Erythroblast (primary cell): ENCODE measurements at regions not wholly inside any gene's neighbourhood (a gene's known extent, or its start where the extent isn't known, plus 50 kb on each side); places are given as distances from the start of the nearest gene placed in this dataset.

Experiments
- GATA1 ChIP-seq: IDR thresholded peaks from 2 replicates; pipeline ENCODE4 v1.6.1; 2011; ENCODE audit warnings: low read depth, mild to moderate bottlenecking, control low read depth, low read length, moderate library complexity
- POLR2A ChIP-seq: IDR thresholded peaks from 2 replicates; pipeline ENCODE4 v1.6.1; 2011; ENCODE audit warnings: mild to moderate bottlenecking, low read length

DNA sequence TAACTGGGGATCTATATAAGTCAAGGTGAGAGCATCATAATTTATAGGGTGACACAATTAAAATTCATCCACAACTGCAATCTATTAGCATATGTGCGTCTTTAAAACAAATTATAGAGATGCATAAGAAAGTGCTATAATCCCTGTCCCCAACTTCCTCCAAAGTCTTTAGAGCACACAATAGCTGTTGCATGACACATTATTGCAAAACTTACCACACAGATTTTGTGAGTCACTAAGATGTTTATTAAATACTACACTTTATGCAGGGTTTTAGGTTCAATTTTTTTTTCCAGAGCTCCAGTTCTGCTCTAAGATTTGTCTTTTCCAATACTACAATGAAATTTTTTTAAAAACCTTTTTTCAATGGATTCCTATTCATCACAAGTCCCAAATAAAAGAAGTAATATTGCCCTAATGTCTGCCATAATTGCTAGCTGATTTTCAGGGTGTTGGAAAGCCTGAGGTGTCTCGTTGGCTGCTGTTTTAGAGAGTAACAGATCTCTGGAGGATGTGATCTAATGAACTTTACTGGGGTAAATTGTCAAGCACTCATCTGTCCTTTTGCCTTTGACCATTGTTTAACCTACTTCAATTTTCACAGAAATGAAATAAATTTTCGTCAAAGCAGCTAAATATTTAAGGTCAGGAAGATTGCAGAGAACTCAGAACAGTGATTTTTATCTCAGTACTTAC, 250.5 kb upstream of the NETO1 start:
- TF ChIP-seq POLR2A (no peak), GATA1 (no peak)
